ENCODE measurements at regions not wholly inside any gene's neighbourhood (a gene's known extent, or its start where the extent isn't known, plus 50 kb on each side); places are given as distances from the start of the nearest gene placed in this dataset.
"Not testable (repeated sequence)": the region's sequence is repeated elsewhere in the genome, so short reads cannot be mapped to it uniquely, and the experiment has no call there.

DNA sequence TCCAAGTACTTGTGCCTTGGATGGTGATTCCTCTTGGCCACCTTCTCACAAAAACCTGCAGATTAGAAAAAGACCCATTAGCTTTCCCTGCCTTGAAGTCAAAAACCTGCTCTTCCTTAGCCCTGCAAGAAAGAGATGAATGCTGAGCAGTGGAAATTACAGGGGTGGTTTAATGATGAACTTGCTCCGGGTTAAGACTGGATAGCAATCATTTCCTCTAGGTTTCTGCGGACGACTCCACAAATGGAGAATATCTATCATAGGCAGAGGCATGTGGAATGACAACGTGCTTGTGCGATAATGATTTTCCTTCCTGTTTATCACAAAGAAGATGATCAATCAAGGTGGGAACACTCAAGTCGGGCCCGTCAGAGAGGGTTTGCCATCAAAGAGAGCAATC, 201.2 kb upstream of the ERCC4 start:
- DNase-seq (ENCODE audit: low read depth) = no peak

DNA sequence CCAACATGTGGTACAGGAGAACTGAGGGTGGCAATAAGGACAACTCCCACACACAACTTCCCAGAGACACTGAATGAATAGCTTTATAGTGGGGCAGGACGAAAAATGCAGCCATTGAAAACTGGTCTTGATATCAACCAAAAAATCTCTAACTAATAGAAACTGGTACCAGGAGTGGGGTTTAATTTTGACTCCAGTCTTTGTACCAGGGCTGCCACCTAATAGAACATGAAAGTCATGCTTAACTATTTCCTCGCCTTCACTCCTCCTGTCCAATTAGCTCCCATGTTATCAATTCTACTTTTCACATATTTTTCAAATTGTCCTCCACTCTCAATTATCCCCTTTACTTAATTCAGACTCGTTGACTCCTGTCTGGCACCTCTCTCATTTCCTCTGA, 192.0 kb upstream of the ERCC4 start:
- no peak for DNase-seq (ENCODE audit: low read depth)

DNA sequence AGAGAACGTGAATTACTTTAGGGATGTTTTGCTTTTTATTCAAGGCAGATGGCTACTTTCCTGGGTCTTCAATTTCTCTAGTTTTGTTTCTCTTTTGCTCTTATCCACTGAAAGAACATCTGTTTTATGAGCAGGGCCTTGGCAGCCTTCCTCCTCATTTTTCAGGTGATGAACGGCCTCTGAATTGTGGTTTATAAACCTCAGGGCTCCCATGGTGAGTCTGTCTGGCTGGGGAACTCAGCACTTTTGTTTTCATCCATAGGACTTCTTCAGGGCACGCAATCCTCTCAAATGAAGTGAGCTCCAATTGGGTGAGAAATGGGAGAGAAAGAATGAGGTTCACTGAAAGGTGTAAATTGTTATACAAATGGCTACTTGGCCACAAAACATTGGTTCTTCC, 186.4 kb upstream of the ERCC4 start:
- DNase-seq (ENCODE audit: low read depth) = no peak

DNA sequence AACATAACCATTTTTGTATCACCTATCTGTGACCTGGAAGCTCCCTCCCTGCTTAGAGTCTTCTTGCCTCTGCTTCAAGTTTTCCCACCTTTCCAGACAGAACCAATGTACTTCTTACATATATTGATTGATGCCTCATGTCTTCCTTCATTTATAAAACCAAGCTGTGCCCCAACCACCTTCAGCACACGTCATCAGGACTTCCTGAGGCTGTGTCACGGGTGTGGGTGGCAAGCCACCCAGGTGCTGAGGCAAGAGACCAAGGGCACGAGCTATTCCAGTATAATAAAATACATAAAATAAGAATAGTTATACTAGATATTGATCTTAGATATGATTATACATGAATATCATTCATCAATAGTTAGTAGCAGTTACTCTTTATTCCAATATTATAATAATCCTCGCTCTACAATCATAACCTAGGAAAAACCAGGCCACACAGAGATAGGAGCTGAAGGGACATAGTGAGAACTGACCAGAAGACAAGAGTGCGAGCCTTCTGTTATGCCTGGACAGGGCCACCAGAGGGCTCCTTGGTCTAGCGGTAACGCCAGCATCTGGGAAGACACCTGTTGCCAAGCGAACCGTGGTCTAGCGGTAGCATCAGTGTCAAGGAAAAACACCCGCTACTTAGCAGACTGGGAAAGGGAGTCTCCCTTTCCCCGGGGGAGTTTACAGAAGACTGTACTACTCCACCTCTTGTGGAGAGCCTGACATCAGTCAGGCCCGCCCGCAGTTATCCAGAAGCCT, 180.2 kb upstream of the ERCC4 start:
- DNase-seq (ENCODE audit: low read depth) = not testable (repeated sequence)

DNA sequence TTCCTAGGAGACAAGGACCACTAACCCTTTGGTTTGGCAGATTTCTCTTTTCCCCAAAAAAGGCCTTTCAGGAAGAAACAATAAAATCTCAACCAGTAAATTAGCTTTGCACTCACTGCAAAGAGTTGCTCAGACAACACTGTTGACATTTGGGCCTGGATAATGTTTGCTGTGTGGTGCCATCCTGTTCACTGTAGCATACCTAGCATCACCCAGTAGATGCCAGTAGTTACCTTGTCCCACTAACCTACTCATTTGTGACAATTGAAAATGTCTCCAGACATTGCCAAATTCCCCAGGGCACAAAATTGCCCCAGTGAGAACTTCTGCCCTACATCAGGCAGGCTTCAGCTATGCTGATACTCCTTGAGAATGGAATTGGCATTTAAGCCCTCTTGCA, 177.0 kb upstream of the ERCC4 start:
- no peak for DNase-seq (ENCODE audit: low read depth)

DNA sequence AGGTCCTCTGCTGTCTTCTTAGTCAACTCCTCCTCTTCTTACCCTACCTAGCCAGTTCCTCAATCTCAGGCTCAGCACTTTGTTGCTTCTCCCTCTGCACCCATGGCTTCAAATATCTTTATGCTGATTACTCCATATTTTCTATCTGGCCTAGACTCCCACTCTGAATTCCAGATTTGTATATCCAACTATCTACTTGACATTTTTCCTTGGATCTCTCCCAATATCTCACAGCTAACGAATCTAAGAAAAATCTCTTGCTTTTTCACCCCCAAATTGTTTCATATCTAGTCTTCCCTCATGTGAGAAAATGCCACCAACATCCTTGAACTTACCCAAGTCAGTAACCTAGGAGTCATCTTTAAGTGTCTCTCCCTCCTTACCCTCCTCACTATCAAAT, 176.4 kb upstream of the ERCC4 start:
- no peak for DNase-seq (ENCODE audit: low read depth)

DNA sequence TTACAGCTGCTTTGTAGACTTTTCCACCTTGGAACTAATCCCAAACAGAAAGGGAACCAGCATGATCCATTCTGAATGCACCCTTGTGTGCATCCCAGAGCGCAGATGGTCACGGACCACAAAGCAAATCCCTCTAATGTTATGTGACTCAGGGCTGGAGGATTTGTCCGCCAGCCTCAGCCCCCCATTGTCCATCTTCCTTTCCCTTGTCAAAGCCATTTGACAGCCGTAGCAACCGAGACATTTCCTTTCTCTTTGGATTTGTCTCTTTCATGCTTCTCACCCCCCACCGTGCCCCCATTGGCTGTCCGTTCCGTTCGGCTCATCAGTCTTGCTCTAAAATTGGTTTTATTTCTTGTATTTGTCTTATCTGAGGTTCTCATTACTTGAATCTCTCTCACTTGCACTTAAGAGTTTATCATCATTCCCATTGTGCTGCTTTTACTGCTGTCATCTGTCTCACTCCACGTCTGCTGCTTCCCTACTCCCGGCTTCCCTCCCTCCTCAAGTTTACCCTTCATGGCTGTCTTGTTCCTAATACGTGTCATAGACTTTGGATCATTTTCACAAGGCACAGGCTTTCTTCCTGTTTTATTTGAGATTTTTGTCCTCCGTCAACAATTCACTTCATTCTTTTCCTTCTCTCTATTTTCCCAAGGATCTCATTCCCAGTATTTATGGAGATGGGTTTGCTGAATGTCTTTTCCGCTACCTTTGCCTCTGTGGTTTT, 163.4 kb upstream of the ERCC4 start:
- DNase-seq (ENCODE audit: low read depth) = no peak

DNA sequence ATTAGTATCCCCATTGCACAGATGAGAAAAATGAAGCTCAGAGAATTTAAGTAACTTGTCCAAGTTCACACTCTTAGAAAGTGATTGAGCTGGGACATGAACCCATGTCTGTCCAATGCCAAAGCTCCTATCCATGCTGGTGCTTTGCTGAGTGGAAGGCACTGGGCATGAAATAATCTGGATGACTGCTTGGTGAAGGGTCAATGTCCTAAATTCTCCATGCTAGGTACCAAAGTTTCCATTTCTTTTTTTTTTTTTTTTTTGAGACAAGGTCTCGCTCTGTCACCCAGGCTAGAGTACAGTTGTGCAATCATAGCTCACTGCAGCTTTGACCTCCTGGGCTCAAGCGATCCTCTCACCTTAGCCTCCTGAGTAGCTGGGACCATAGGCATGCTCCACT, 153.6 kb upstream of the ERCC4 start:
- no peak for DNase-seq (ENCODE audit: low read depth)

DNA sequence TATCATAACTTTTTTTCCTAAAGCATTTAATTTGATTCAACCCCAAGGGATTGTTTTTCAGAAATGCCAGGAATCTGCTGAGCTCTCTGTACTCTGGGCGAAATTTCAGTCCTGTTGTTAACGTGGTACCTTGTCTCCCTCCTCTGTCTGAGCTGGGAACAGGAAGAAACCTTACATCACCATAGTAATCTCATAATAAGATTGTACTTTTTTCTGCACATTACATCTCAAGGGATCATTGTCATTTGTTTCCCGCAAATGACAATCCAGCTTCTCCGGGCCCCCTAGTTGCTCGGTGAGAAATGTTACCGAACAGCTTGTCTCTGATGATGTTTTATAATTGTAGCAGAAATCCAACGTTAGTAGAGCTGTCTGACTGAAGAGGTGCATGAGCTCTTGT, 152.7 kb upstream of the ERCC4 start:
- DNase-seq (ENCODE audit: low read depth) = peak; percentile 0

DNA sequence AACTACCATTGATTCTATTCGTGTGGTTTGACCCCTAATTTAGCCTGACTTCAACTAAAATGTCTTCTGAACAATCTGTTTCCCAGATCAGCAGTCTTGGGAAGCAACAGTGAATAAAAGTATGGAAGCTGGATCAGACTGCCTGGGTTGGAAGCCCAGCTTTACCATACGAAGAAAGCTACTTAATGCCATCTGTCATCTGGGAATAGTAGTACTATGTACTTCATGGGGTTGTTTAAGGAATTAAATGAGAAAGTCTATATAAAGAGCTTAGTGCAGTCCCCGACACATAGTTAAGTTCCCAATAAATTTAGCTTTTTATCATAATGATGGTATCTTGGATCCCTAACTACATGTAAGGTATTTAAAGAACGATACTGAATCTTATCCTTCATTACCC, 151.5 kb upstream of the ERCC4 start:
- DNase-seq (ENCODE audit: low read depth) = no peak

DNA sequence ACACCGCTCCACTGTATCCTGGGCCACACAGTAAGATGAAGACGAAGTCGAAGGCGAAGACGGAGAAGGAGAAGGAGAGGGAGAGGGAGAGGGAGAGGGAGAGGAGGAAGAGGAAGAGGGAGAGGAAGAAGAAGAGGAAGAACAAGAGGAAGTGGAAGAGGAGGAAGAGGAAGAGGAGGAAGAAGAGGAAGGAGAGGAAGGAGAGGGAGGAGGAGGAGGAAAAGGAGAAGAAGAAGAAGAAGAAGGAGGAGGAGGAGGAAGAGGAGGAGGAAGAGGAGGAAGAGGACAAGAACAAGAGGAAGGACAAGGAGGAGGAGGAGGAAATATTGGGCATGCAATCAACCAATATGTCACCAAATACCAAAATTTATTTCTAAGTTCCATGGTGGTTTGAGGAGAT, 149.5 kb upstream of the ERCC4 start:
- DNase-seq (ENCODE audit: low read depth) = no peak

DNA sequence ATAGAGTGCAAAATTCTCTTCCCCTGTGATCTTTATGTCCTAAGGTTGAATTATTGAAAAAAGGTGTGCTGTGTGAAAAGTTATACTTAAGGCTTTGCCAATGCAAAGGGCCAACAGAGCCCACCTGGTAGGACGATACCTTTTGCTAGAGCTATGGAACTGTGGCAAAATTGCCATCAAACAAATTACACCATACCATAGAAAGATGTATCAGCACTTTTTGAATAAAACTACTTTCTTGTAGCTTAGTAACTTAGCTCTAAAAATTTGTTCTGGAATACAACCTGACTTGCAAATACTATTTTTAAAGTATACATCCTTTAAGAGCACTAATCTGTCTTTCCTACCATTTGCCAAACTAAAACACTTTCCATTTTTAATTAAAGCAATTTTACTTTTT, 147.2 kb upstream of the ERCC4 start:
- no peak for DNase-seq (ENCODE audit: low read depth)

DNA sequence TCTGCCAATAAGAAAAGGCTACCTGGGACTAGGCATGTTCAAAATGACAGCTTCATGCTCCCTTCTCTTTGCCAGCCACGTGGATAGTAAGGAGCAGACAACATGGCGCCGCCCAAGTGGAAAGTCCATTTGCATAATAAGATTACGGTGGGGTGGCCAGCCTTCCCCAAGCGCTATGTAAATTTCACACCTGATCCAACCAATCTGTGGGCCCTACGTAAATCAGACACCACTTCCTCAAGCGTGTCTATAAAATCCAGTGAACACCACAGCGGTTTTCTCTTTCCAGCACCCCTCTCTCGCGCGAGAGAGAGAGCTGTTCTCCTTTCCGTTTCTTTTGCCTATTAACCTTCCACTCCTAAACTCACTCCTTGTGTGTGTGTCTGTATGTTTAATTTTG, 140.3 kb upstream of the ERCC4 start:
- DNase-seq (ENCODE audit: low read depth) = no peak

DNA sequence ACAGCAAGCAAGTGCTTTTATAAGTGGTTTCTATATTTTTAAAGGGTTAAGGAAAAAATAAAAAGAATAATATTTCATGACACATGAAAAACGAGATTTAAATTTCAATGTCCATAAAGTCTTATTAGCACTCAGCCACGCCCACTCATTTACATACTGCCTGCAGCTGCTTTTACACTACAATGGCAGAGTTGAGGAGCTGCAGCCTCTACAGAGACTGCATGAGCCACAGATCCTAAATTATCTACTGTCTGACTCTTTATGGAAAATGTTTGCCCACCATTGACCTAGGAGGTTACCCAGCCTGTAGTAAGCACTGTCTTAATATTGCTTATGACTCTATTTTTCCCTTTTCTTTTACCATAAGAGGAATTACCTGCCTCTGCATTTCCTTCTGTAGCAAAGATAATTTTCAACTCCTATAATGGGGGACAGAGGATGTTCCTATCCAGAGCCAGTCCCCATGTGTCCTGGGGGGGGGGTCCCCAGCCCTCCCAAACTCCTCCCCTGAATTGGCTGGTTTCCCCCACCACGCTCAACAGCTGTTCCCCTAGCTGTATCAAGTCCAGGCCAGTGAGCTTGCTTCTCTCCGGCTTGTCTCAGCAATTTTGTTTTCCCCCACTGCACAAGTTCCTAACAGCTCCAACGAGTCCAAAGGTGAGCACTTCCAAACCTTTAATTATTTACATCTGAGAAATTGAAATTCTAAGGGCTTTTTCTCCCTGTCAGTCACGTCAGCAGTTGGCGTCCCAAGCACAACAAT, 139.4 kb upstream of the ERCC4 start:
- no peak for DNase-seq (ENCODE audit: low read depth)

DNA sequence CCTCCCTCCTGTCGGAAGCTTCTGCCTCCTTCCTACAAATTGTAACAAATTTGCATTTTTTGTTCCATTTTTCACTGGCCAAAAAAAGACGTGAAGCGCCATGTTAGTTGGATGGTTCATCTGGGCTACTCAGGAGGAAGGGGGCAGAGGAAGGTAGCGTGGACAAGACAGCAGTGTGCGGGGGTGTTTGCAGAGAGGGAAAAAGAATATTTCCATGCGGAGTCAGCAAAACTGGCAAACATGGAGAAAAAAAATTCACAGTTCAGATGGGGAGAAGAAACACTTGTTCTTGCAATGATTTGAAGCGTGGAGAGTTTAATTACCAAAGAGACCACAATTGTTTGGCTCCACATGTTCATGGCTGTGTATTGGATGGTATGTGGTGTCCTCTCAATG, 138.8 kb upstream of the ERCC4 start:
- DNase-seq (ENCODE audit: low read depth) = no peak

DNA sequence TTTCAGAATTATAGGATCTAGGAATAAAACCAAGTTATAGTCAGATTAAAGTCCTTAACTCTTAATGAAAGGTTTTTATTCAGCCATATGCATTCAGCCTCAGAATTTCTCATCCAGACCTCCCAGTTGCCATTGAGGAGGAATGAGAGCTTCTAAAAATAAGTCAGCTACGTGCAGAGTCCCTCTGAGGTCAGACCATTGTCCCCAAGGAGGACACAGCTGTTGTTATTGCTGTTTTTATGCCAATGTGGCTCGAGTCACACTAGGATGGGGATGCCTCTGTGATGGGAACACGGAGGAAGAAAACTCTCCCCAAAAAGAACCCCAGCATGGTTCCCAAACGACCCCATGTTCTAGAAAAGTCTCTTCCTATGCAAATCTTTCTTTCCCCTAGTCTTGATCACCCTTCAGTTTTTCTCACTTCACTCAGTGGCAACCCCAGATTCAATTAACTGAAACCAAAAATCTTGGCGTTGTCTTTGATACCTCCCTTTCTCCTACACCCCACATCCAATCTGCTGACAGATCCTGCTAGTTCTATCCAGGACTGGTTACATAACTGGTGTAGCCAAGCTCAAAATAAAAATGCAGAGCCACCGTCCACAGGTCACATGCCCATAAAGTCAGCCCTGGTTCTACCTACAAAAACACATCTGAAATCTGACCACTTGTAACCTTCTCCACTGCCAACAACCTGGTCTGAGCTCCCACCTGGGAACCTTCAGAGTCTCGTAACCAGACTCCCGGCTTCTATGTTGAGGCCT, 138.2 kb upstream of the ERCC4 start:
- DNase-seq (ENCODE audit: low read depth) = no peak

DNA sequence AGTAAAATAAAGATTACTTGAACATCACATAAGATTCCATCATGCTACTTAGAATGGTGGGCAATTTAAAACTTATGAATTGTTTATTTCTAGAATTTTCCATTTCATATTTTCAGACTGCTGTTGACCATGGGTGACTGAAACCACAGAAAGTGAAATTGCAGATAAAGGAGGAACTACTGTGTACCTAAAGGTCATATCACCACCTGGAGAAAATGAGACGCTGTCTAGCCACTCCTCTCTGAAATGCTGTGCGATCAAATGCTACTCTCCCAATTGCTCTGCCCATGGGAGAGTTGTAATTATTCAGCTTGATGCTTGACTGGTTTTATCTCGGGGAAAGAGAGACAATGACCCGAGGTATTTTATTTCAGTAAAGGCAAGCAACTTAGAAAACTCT, 128.9 kb upstream of the ERCC4 start:
- no peak for DNase-seq (ENCODE audit: low read depth)

DNA sequence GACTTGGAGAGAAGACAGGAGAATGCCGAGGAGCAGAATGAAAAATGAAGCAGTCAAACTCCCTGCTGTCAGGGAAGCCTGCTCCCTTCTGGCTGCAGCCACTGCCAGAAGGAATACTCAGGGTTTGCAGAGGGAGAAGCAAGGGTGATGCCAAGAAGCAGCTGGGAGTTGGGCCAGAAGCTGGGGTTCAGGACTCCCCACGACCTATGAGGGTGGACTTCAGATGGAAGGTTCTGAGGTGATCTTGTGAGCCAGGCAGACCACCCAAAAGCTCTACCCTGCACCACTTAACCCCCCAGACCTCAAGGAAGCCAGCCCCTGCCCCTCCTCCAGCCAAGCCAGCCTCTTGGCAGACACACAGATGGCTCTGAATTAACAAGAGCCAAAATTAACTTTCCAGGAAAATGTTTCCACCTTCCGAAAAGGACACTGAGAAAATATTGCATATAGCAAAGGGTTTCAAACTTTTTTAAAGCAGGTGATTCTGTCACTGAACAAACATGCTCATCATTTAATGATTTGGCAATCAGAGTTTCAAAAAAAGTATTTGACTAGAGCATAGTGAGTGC, 126.0 kb upstream of the ERCC4 start:
- no peak for DNase-seq (ENCODE audit: low read depth)

DNA sequence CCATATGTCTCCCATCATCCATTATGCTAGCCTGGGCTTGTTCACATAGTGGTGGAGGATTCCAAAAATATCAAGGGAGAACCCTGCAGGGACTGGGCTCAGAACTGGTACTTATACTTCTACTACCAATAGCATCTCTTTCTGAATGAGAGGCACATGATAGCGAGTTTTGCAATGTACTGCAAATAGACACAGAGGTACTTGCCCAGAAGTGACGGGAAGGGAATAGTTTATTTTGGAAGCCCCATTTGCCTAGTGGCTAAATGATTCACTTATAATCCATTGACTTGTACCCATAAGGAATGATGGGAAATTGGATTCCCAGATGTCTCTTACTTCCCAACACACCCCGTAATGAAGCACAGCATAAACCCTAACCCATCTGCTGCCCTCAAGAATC, 124.8 kb upstream of the ERCC4 start:
- DNase-seq (ENCODE audit: low read depth) = no peak

DNA sequence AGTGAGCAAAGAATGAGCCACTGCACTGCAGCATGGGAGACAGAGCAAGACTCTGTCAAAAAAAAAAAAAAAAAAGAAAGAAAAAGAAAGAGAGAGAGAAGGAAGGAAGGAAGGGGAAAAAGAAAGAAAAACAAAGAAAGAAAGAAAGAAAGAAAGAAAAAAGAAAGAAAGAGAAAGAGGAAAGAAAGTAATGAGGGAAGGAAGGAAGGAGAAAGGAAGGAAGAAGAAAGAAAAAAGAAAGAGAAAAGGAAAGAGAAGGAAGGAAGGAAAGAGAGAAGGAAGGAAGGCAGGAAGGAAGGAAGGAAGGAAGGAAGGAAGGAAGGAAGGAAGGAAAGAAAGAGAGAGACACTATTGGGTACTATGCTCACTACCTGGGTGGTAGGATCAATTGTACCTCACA, 122.2 kb upstream of the ERCC4 start:
- no peak for DNase-seq (ENCODE audit: low read depth)

DNA sequence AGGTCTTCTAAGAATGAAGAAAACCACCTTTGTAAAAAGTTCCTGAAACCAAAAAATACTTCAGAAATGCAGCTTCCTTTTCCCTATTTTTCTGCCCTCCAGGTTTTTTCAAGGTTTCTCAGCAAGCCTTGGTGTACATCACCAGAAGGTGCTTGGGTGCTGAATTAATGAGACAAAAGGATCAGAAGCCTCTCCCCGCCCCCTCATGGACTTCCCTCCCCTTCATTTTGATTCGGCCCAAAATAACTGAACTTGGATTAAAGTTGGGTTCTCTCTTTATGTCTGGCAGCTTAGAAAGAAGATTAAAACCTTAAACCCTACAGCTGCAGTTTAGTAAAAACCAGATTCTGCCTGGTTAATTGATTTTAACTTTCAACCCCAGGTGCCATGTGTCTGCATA, 121.7 kb upstream of the ERCC4 start:
- no peak for DNase-seq (ENCODE audit: low read depth)

DNA sequence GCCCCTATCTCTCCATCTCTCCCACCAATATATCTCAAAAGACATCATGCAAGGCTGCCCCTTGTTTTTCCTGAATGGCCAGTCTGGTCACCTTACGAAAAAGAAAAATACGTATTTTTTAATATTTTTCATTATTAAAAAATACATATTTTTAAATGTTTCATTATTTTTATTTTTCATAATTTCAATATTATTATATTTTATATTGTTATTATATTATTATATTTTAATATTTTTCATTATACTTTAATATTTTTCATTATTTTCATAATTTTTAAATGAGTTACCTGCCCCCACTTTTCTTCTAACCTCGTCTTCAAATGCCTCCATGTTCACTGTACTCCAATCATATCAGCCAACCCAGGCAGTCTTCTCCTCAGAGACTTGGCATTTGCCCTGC, 116.0 kb upstream of the ERCC4 start:
- DNase-seq (ENCODE audit: low read depth) = no peak
